B cell (primary cell): ENCODE measurements at regions not wholly inside any gene's neighbourhood (a gene's known extent, or its start where the extent isn't known, plus 50 kb on each side); places are given as distances from the start of the nearest gene placed in this dataset.

ENCODE experiments used
- CTCF ChIP-seq: fragments of 200-600 bp; IDR thresholded peaks from one replicate; pipeline ENCODE4 v1.8.0; 2022; ENCODE audit warnings: antibody characterized with exemption, mild to moderate bottlenecking
- EZH2 ChIP-seq: IDR thresholded peaks from 2 replicates; pipeline ENCODE4 v1.6.1; 2012; ENCODE audit warnings: borderline replicate concordance, low read depth, mild to moderate bottlenecking, moderate library complexity, low read length; ENCODE audit not compliant: insufficient read depth, poor library complexity, severe bottlenecking

GRCh38 chr17:14505606-14506005, 204.7 kb downstream of the HS3ST3B1 start:
- TF ChIP-seq CTCF (no peak), EZH2 (no peak)
